ENCODE measurements at regions not wholly inside any gene's neighbourhood (a gene's known extent, or its start where the extent isn't known, plus 50 kb on each side); places are given as distances from the start of the nearest gene placed in this dataset.
"Not testable (repeated sequence)": the region's sequence is repeated elsewhere in the genome, so short reads cannot be mapped to it uniquely, and the experiment has no call there.

- not testable (repeated sequence) for DNase-seq (ENCODE audit: low read depth)
These were observed 540.3 kb downstream of the TMTC2 start for GRCh38 chr12:83226960-83227359.

DNA sequence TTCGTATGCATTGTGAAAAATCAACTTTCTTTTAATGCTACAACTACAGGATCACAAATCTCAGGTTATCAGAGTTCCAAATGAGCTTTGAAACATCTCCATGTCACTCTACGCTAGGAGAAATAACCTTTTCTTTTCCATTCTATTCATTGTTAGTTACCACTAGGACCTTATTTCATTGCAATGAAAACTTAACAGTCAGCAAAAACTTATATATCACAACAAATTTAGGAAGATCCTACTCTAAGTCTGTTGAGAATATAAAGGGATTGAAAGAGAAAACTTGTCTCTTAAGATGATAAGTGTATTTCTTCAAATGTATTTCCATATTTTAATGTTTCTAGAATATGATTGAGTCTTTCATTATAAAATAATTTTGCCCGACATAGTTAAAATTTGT is 539.1 kb downstream of the TMTC2 start:
- no peak for DNase-seq (ENCODE audit: low read depth)

DNA sequence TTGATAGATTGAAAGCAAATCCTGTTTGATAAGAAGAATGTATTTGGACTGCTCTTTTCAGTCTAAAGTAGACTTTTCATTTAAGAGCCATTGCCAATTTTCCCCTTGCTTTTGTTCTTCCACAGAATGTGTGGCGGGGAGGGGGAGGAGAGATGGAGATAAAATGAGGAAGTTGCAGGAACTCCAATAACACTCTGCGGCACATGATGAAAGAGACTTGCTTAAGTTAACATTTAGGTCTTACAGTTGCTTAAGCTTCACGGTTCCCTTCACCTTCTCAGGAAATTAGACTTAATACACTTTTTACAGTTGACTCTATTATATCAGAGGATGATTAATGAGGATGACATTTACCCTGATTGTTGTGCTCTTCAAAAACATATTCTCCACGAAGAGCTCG is 537.3 kb downstream of the TMTC2 start:
- no peak for DNase-seq (ENCODE audit: low read depth)

DNA sequence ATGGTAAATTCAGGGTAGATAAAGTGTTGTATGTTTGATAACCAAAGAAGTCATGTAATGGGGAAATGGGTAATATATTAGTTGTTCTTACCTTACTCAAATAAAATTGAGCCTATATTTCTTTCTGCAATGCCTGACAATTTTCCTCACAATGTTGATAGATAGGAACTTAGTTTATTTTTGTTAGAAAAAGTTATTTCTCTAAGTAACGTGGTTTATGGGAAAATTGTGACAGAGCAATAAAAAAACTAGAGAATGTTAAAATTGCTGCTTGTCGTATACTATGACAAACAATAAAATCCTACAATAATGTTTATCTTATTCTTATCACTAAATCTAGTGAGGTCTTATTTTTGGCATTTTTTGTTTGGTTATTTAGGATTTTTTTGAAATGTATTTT is 534.1 kb downstream of the TMTC2 start:
- no peak for DNase-seq (ENCODE audit: low read depth)

DNA sequence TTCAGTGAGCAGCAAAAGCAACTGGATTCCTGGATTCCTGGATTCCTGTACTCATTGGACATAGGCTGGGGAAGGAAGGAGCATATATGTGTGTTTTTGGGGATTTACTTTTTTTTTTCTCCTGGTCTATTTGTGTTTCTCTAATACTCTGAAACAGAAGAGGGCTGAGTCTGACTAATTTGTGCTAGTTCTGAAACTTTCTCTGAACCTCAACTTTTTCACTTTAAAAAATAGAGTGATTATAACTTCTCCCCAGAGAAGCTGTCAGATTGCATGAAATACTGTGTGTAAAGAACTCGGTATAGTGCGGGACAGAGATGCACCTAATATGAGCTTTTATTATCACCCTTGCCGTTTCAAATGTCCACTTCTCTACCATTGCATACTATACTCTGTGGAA is 529.5 kb downstream of the TMTC2 start:
- DNase-seq (ENCODE audit: low read depth) = no peak

- no peak for DNase-seq (ENCODE audit: low read depth)
These were observed 527.5 kb downstream of the TMTC2 start for GRCh38 chr12:83214185-83214584.

GRCh38 chr12:83210933-83211332 is 524.2 kb downstream of the TMTC2 start:
- DNase-seq (ENCODE audit: low read depth) = no peak

- DNase-seq (ENCODE audit: low read depth) = no peak
These were observed 512.4 kb downstream of the TMTC2 start for GRCh38 chr12:83199069-83199468.

DNA sequence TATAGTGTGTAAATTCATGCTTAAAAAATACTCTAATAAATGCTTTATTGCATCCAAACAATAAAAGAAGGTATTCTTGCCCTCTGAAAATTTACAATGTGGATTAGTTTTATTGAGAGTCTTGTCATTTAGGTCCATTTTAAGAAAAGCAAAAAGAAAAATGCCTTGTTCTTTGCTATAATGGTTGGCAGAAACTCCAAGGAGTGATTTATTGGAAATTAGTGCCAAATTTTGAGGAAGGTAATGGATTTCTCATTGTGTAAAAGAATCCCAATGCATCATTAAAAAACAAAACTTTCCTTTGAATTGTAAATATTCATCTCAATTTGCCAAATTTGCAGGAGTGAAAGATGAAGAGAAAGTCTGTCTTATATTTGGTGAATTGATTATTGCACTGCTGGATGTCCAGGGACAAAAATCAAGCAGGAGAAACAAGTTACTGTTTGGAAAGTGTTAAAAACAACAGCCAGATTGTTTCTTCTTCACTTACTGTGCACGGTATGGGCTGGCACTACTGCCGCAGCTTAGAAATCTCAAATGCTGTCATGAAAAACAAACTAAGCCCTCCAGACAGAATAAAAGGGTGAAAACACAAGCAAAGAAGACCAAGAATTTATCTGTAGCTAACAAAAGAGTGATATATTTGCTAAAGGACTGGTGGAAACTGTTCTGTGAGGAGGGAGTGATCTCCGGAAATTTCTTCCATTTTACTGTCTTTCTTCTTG is 511.7 kb downstream of the TMTC2 start:
- no peak for DNase-seq (ENCODE audit: low read depth)

- DNase-seq (ENCODE audit: low read depth) = no peak
These were observed 510.8 kb downstream of the TMTC2 start for GRCh38 chr12:83197483-83197914.

GRCh38 chr12:83196694-83197350 is 510.1 kb downstream of the TMTC2 start:
- no peak for DNase-seq (ENCODE audit: low read depth)

- DNase-seq (ENCODE audit: low read depth) = no peak
These were observed 504.1 kb downstream of the TMTC2 start for GRCh38 chr12:83190631-83191390.

DNA sequence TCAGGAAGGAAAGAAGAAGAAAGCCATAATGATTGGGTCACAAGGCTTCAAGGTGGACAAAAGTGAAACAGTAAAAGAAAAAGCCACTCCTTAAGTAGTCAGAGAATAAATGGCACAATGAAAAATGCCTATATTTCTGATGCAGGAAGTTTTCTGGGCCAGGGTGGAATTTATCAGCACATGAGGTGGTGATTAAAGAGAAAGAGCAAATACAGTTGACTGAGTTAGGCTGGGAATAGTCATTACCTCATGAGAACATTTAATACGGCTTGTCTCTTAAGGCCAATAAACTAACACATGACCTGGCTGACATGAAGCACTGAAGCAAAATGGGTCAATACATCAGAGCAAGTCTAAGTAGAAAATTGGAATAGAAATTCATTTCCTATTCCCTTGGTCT is 499.7 kb downstream of the TMTC2 start:
- no peak for DNase-seq (ENCODE audit: low read depth)

DNA sequence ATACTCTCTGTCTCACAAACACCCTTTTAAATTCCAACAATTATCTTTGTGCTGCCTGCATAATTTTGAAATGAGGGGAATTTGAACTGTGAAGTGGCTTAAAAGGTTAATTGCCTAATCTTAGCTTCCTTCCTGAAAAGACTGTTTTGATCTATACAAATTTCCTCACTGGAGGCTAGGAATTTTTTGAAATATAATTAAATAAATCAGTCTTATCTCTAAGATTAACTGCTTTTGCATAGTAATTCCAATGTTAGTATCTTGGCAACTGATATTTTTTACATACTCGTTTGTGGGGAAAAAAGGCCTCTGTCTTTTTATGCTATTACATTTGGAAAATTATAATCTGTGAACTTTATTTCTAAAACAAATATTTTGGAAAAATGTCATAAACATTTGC is 498.5 kb downstream of the TMTC2 start:
- no peak for DNase-seq (ENCODE audit: low read depth)
